Gastrocnemius medialis (tissue), 4 donors: ENCODE measurements at regions not wholly inside any gene's neighbourhood (a gene's known extent, or its start where the extent isn't known, plus 50 kb on each side); places are given as distances from the start of the nearest gene placed in this dataset.

Experiments
- ATAC-seq, 2 donors: fragments of 150-250 bp; one replicate each; pipeline ENCODE4 v1.9.1; 2016
- DNase-seq, 2 donors: peaks; one replicate each; pipeline ENCODE4 v3.0.0-alpha.2; 2019
- H3K27ac ChIP-seq, 4 donors: fragments of 200-600 bp; sonication (generic); 1 replicate in 1 of 4; 2 replicates in 3 of 4; pipeline ENCODE4 v1.5.1; 2016 to 2018; ENCODE audit warnings: mild to moderate bottlenecking in 2 of 4, moderate library complexity in 1 of 4
- H3K27me3 ChIP-seq, 3 donors: fragments of 200-600 bp; sonication (generic) in 2 of 3; 1 replicate in 1 of 3; 2 replicates in 2 of 3; pipeline versions ENCODE4 v1.5.1 to v1.6.0; 2016 to 2019; ENCODE audit warnings: mild to moderate bottlenecking in 1 of 3, moderate library complexity in 1 of 3
- H3K36me3 ChIP-seq, 2 donors: fragments of 200-600 bp; sonication (generic) in 1 of 2; one replicate each; pipeline ENCODE4 v1.5.1; 2017 to 2018
- H3K4me1 ChIP-seq, 2 donors: fragments of 200-600 bp; sonication (generic) in 1 of 2; one replicate each; pipeline ENCODE4 v1.5.1; 2016 to 2017; ENCODE audit warnings: mild to moderate bottlenecking in 2 of 2
- H3K4me3 ChIP-seq, 4 donors: fragments of 200-600 bp; sonication (generic) in 3 of 4; 1 replicate in 1 of 4; 2 replicates in 3 of 4; pipeline ENCODE4 v1.5.1; 2016 to 2019; ENCODE audit warnings: mild to moderate bottlenecking in 2 of 4
- H3K9me3 ChIP-seq, 3 donors: fragments of 200-600 bp; sonication (generic) in 2 of 3; 1 replicate in 1 of 3; 2 replicates in 2 of 3; pipeline ENCODE4 v1.5.1; 2016 to 2019
- POLR2A ChIP-seq, 2 donors: fragments of 450-650 bp; IDR thresholded peaks; one replicate each; pipeline ENCODE4 v1.6.1; 2017; ENCODE audit warnings: antibody characterized with exemption in 2 of 2, mild to moderate bottlenecking in 2 of 2, moderate library complexity in 2 of 2
- in situ Hi-C, 4 donors: fragments of 200-750 bp; cut with MboI; loops; one replicate each; pipeline versions ENCODE4 v1.15.0 to v1.8.0; 2017; ENCODE audit warnings: low sequenced_read_pairs in 4 of 4
- intact Hi-C: fragments of 100-400 bp; cut with DNase I; formaldehyde crosslinking; loops from one replicate; pipeline ENCODE4 v1.15.1; 2023; ENCODE audit warnings: low total_unique reads
- TF ChIP-seq, protein P1 (sequence below), 5 experiments: fragments of 450-650 bp in 3 of 5; fragments of 200-600 bp in 2 of 5; sonication (generic) in 2 of 5; IDR thresholded peaks in 4 of 5; conservative IDR thresholded peaks in 1 of 5; 1 replicate in 4 of 5; 2 replicates in 1 of 5; pipeline ENCODE4 v1.5.1; 2016 to 2019; ENCODE audit warnings: antibody characterized with exemption in 5 of 5, mild to moderate bottlenecking in 3 of 5, moderate library complexity in 3 of 5

DNA sequence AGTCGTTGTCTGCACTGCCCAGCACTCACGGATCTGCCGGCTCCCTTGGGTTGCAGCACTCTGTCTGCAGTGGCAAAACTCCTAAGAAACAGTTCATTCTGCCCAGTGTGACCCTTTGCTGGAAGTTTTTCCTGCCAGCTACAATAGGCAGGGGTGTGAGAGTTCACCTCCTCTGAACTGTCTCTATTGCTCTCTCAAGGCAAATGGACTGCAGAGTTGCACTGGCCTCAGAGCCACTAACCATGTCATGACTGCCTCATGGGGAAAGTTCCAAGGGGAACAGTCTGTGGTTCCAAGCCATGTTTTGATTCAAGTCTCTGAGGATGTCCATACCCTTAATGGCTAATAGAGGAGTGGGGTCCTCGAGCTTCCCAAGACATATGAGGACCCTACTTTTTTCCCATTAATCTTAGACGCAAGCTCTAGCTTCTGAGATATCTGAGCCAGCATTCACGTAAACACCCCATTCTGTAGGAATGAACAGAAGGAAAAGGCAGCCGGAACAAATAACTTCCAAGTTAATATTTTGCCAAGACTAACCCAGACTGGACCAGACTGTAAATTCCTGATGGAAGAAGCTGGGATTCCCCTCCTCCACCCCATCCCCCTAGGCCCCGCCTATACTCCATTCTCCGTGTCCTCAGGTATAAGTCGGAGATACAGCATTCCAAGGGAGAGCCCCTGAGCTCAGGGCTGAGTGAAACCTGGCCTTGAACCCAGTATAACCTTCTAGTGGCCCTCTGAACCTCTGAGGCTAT lies 93.8 kb upstream of the AKT3 start:
- Histone ChIP-seq H3K36me3 (no peaks in the 10 kb centered on the region), H3K27ac (no peak overlapping the region), H3K4me1 (no peaks in the 10 kb centered on the region), H3K4me3 (no peak overlapping the region), H3K9me3 (no peaks in the 10 kb centered on the region), H3K27me3 (no peaks in the 10 kb centered on the region)
- TF ChIP-seq POLR2A (IDR thresholded peaks at IDR 0.05), result no peak
- TF ChIP-seq, protein P1, sequence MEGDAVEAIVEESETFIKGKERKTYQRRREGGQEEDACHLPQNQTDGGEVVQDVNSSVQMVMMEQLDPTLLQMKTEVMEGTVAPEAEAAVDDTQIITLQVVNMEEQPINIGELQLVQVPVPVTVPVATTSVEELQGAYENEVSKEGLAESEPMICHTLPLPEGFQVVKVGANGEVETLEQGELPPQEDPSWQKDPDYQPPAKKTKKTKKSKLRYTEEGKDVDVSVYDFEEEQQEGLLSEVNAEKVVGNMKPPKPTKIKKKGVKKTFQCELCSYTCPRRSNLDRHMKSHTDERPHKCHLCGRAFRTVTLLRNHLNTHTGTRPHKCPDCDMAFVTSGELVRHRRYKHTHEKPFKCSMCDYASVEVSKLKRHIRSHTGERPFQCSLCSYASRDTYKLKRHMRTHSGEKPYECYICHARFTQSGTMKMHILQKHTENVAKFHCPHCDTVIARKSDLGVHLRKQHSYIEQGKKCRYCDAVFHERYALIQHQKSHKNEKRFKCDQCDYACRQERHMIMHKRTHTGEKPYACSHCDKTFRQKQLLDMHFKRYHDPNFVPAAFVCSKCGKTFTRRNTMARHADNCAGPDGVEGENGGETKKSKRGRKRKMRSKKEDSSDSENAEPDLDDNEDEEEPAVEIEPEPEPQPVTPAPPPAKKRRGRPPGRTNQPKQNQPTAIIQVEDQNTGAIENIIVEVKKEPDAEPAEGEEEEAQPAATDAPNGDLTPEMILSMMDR (IDR thresholded peaks at IDR 0.05 in 4 of 5, conservative IDR thresholded peaks at IDR 0.05 in 1 of 5), result no peak
- intact Hi-C loops, result no loop called here
- no peak for ATAC-seq
- no peak for DNase-seq
- in situ Hi-C loops, result no loop called here

DNA sequence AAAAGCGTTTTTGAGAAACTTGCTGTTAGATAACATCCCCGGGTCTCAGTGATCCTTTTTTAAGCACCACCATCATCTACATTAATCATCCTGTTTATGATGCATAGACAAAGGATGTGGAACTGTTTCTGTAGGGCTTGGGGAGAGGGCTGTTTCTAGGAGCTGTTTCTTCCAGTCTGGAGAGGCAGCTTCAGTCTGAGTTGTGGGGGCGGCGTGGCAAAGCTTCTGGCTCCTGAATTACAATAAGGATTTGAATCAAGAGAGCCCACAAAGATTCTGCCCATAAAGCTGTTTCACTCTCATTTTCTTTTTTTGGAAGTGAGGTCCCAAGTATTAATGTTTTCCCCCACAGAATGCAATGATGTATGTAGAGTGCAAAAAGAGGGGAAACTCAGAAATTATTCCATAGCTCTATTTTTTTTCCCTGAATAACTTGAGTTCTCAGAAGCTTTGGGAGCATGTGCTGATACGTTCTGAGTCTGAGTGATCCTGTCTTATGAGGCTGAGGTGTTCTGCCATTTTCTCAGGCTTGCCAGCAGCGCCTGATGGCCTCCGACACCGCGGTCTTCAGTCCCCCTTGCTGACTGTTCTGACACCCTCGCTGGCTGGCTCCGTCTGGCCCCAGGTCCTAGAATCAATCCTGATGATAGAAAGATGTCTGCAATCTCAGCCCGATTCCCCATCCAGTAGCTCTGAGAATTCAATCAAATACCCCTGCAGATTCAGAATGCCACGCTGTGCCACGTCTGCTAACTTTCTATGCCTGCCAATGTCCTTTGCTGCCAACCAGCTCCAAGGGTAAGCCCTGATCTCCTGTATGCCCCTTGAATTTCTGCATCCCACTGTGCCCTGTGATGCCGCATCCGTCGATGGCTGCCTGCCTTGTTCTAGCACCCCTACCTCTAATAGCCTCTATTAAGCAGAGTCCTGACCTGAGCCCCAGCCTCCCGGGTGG lies 92.4 kb upstream of the AKT3 start:
- intact Hi-C loops (no loop called here), in situ Hi-C loops (no loop called here)
- TF ChIP-seq, protein P1 (IDR thresholded peaks at IDR 0.05 in 4 of 5, conservative IDR thresholded peaks at IDR 0.05 in 1 of 5), result no peak
- no peak for TF ChIP-seq POLR2A (IDR thresholded peaks at IDR 0.05)
- Histone ChIP-seq H3K9me3 (no peaks in the 10 kb centered on the region), H3K36me3 (no peaks in the 10 kb centered on the region), H3K27me3 (no peaks in the 10 kb centered on the region), H3K4me3 (no peak overlapping the region), H3K4me1 (no peaks in the 10 kb centered on the region), H3K27ac (no peak overlapping the region)
- ATAC-seq (no peak), DNase-seq (no peak)

DNA sequence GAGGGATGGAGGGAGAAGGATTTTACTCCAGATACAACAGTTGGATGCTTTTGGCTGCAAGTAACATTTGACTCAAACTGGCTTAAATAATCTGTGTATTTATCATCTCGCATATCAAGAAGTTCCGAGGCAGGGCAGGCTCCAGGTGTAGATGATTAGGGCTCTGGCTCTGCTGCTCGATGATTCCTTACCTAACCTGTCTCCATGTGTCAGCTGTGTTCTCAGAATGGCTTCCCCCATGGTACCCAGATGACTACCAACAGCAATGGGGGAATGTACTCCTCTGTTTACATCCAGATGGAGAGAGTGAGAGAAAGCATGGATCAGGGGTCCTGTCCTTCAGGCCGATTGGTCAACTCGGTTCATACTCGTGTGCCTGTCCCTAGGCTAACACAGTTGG lies 90.4 kb upstream of the AKT3 start:
- in situ Hi-C loops, result no loop called here
- TF ChIP-seq POLR2A (IDR thresholded peaks at IDR 0.05), result no peak
- TF ChIP-seq, protein P1 (IDR thresholded peaks at IDR 0.05 in 4 of 5, conservative IDR thresholded peaks at IDR 0.05 in 1 of 5), result no peak
- no peak for DNase-seq
- peaks cover 0 to 3% (median 0%) of the 10 kb centered on the region in 3 donors for H3K27me3 ChIP-seq
- H3K4me1 ChIP-seq, result no peaks in the 10 kb centered on the region
- ATAC-seq, result no peak
- no peaks in the 10 kb centered on the region for H3K9me3 ChIP-seq
- no peak overlapping the region for H3K4me3 ChIP-seq
- H3K27ac ChIP-seq, result no peak overlapping the region
- intact Hi-C loops, result no loop called here
- no peaks in the 10 kb centered on the region for H3K36me3 ChIP-seq

DNA sequence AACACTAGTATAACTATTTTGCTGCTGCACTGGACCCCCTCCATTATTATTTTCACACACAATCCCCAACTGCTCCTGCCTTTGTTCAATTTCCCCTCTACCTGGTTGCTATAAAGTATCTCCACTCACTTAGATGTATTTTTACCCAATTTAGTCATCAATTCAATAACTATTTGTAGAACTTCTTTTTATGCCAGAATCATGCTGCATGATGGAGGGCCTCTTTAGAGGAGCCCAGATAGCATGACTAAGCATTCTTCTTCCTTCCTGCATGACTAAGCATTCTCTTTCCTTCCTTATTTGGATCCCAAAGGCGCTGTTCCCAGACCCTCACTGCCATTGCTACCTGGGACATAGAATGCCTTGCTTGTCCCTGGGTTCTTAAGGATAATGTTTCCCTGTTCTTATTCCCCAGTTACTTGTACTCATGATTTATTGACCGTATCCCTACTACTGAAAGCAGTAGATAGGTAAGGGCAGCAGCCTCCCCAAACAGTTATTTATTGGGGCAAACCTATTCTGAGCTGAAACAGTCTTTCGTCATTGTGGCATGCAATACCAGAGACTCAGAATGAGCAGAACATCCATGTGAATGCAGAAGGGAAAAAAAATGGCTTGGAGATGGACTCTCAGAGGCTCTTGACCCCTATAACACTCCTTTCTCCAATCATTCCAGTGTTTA lies 89.3 kb upstream of the AKT3 start:
- Histone ChIP-seq H3K4me3 (no peak overlapping the region), H3K36me3 (no peaks in the 10 kb centered on the region), H3K27me3 (peaks cover 0 to 3% (median 0%) of the 10 kb centered on the region in 3 donors), H3K9me3 (no peaks in the 10 kb centered on the region), H3K4me1 (no peaks in the 10 kb centered on the region), H3K27ac (no peak overlapping the region)
- intact Hi-C loops, result no loop called here
- in situ Hi-C loops, result no loop called here
- no peak for TF ChIP-seq POLR2A (IDR thresholded peaks at IDR 0.05)
- TF ChIP-seq, protein P1 (IDR thresholded peaks at IDR 0.05 in 4 of 5, conservative IDR thresholded peaks at IDR 0.05 in 1 of 5), result no peak
- ATAC-seq (no peak), DNase-seq (no peak)
